H1 (cell line): ENCODE measurements at regions not wholly inside any gene's neighbourhood (a gene's known extent, or its start where the extent isn't known, plus 50 kb on each side); places are given as distances from the start of the nearest gene placed in this dataset.

Source experiments
- CTCF ChIA-PET: fragments of 300-600 bp; sonication (Branson Sonifier 250); formaldehyde crosslinking; loops from one replicate; lab custom pipeline; 2021; ENCODE audit not compliant: partially characterized antibody; lab: Charles Lee
- POLR2A ChIA-PET: fragments of 300-600 bp; sonication (Branson Sonifier 250); formaldehyde crosslinking; loops from one replicate; lab custom pipeline; 2021; ENCODE audit warnings: inconsistent platforms; ENCODE audit not compliant: partially characterized antibody; lab: Charles Lee
- DNase-seq, 2 experiments: peaks; one replicate each; pipeline versions ENCODE4 v3.0.0 to v3.0.0-alpha.2; 2010 to 2022; ENCODE audit warnings: low spot score in 2 of 2, low read depth in 1 of 2, mixed read lengths in 1 of 2
- FAIRE-seq: peaks from 2 replicates; lab custom pipeline; 2011; peaks lifted over from hg19 to GRCh38; lab: Jason Lieb, UNC
- H2AFZ ChIP-seq: 2 replicates; pipeline ENCODE4 v1.8.1; 2012; ENCODE audit warnings: low read length, inconsistent platforms
- H2AK5ac ChIP-seq: 2 replicates; pipeline ENCODE4 v1.6.1; 2013; ENCODE audit warnings: low read depth, low read length
- H2BK120ac ChIP-seq: replicated peaks from 2 replicates; pipeline ENCODE3; 2013; ENCODE audit warnings: low read depth, low read length, inconsistent platforms
- H2BK12ac ChIP-seq: 2 replicates; pipeline ENCODE4 v1.6.1; 2013; ENCODE audit warnings: low read depth, low read length
- H2BK15ac ChIP-seq: 2 replicates; pipeline ENCODE4 v1.6.1; 2013; ENCODE audit warnings: low read length
- H2BK20ac ChIP-seq: 2 replicates; pipeline ENCODE4 v1.6.1; 2013; ENCODE audit warnings: low read length
- H2BK5ac ChIP-seq: 2 replicates; pipeline ENCODE4 v1.6.1; 2013; ENCODE audit warnings: low read depth, low read length
- H3K14ac ChIP-seq: 2 replicates; pipeline ENCODE4 v1.6.1; 2013; ENCODE audit warnings: inconsistent platforms; ENCODE audit not compliant: insufficient read length
- H3K18ac ChIP-seq: 2 replicates; pipeline ENCODE4 v1.6.1; 2013; ENCODE audit warnings: low read length; ENCODE audit errors: extremely low read depth
- H3K23ac ChIP-seq: 2 replicates; pipeline ENCODE4 v1.6.1; 2013; ENCODE audit warnings: inconsistent platforms; ENCODE audit not compliant: insufficient read length
- H3K23me2 ChIP-seq: 2 replicates; pipeline ENCODE4 v1.6.1; 2013; ENCODE audit warnings: low read depth, low read length
- H3K27ac ChIP-seq: 2 replicates; pipeline ENCODE4 v1.6.1; 2011; ENCODE audit warnings: low read depth, low read length, inconsistent platforms
- H3K27me3 ChIP-seq, 4 experiments: replicated peaks in 1 of 4; 1 replicate in 1 of 4; 2 replicates in 3 of 4; pipeline versions ENCODE4 v1.6.1 to v1.8.1; 2011 to 2013; ENCODE audit warnings: low read length in 3 of 4, mild to moderate bottlenecking in 3 of 4, inconsistent platforms in 2 of 4, mixed read lengths in 2 of 4, moderate library complexity in 1 of 4; ENCODE audit not compliant: control insufficient read depth in 3 of 4, insufficient read depth in 3 of 4; ENCODE audit errors: extremely low read depth in 1 of 4
- H3K36me3 ChIP-seq, 4 experiments: 2 replicates each; pipeline versions ENCODE4 v1.6.1 to v1.8.1; 2011 to 2013; ENCODE audit warnings: mild to moderate bottlenecking in 4 of 4, low read length in 3 of 4, moderate library complexity in 2 of 4, control low read depth in 1 of 4, inconsistent platforms in 1 of 4; ENCODE audit not compliant: insufficient read depth in 4 of 4, control insufficient read depth in 2 of 4
- H3K4ac ChIP-seq: replicated peaks from 2 replicates; pipeline ENCODE3; 2013; ENCODE audit warnings: low read length, low read depth, mixed read lengths, inconsistent platforms; ENCODE audit not compliant: insufficient read length
- H3K4me1 ChIP-seq, 4 experiments: replicated peaks in 1 of 4; 1 replicate in 1 of 4; 2 replicates in 3 of 4; pipeline versions ENCODE4 v1.6.1 to v1.8.1; 2011 to 2013; ENCODE audit warnings: low read length in 3 of 4, inconsistent platforms in 2 of 4, mixed read lengths in 1 of 4; ENCODE audit not compliant: insufficient read depth in 4 of 4, control insufficient read depth in 3 of 4
- H3K4me2 ChIP-seq, 2 experiments: 2 replicates each; pipeline versions ENCODE4 v1.6.1 to v1.8.1; 2011 to 2013; ENCODE audit warnings: low read depth in 2 of 2, low read length in 2 of 2, control low read depth in 1 of 2, inconsistent platforms in 1 of 2, mild to moderate bottlenecking in 1 of 2; ENCODE audit not compliant: insufficient read depth in 1 of 2
- H3K4me3 ChIP-seq, 4 experiments: fragments of 200-600, 300-600 bp in 1 of 4; sonication (generic), shearing (Covaris generic), sonication (Bioruptor Twin) in 1 of 4; 2 replicates each; pipeline versions ENCODE4 v1.5.1 to v1.8.1; 2011 to 2016; ENCODE audit warnings: low read length in 4 of 4, low read depth in 3 of 4, control low read depth in 2 of 4, inconsistent platforms in 2 of 4, mild to moderate bottlenecking in 2 of 4, mixed read lengths in 1 of 4, moderate library complexity in 1 of 4; ENCODE audit not compliant: insufficient read depth in 2 of 4; ENCODE audit errors: extremely low read depth in 1 of 4
- H3K56ac ChIP-seq: replicated peaks from 2 replicates; pipeline ENCODE3; 2013; ENCODE audit warnings: low read depth, mild to moderate bottlenecking, mixed read lengths, low read length, inconsistent platforms; ENCODE audit not compliant: insufficient read length
- H3K79me1 ChIP-seq: 2 replicates; pipeline ENCODE4 v1.6.1; 2013; ENCODE audit warnings: low read depth, low read length, control low read depth
- H3K79me2 ChIP-seq, 2 experiments: 2 replicates each; pipeline versions ENCODE4 v1.6.1 to v1.8.1; 2012 to 2013; ENCODE audit warnings: low read length in 2 of 2, mild to moderate bottlenecking in 2 of 2, inconsistent platforms in 1 of 2; ENCODE audit not compliant: insufficient read depth in 2 of 2, control insufficient read depth in 1 of 2
- H3K9ac ChIP-seq, 4 experiments: replicated peaks in 1 of 4; 1 replicate in 1 of 4; 2 replicates in 3 of 4; pipeline versions ENCODE4 v1.6.1 to v1.8.1; 2011 to 2013; ENCODE audit warnings: low read depth in 3 of 4, low read length in 3 of 4, control low read depth in 2 of 4, mild to moderate bottlenecking in 2 of 4, moderate library complexity in 2 of 4, inconsistent platforms in 1 of 4; ENCODE audit errors: extremely low read depth in 1 of 4
- H3K9me3 ChIP-seq, 2 experiments: 2 replicates each; pipeline versions ENCODE4 v1.6.1 to v1.8.1; 2012 to 2013; ENCODE audit warnings: mild to moderate bottlenecking in 2 of 2, moderate library complexity in 2 of 2, control low read depth in 1 of 2, inconsistent platforms in 1 of 2, low read depth in 1 of 2, low read length in 1 of 2, mixed read lengths in 1 of 2; ENCODE audit not compliant: insufficient read depth in 2 of 2
- H4K20me1 ChIP-seq, 2 experiments: replicated peaks in 1 of 2; 2 replicates each; pipeline versions ENCODE3 to v1.8.1; 2011 to 2013; ENCODE audit warnings: inconsistent platforms in 2 of 2, low read length in 2 of 2, mild to moderate bottlenecking in 1 of 2; ENCODE audit not compliant: insufficient read depth in 2 of 2, control insufficient read depth in 1 of 2
- H4K5ac ChIP-seq: 2 replicates; pipeline ENCODE4 v1.6.1; 2013; ENCODE audit warnings: low read length, low read depth, mixed read lengths, inconsistent platforms; ENCODE audit not compliant: insufficient read length
- H4K8ac ChIP-seq: 2 replicates; pipeline ENCODE4 v1.8.0; 2013; ENCODE audit warnings: mild to moderate bottlenecking, moderate library complexity, low read length, inconsistent platforms; ENCODE audit not compliant: insufficient read depth; ENCODE audit errors: extremely low read depth
- H4K91ac ChIP-seq: replicated peaks from 2 replicates; pipeline ENCODE3; 2013; ENCODE audit warnings: low read length, mixed read lengths, inconsistent platforms; ENCODE audit not compliant: insufficient read length
- CHD1 ChIP-seq: IDR thresholded peaks from 2 replicates; pipeline ENCODE4 v1.6.1; 2012; ENCODE audit warnings: low read depth, low read length, improper control_type of control experiment
- KDM5A ChIP-seq: fragments of 200-600 bp; IDR thresholded peaks from 2 replicates; pipeline ENCODE4 v1.7.1; 2012; ENCODE audit warnings: mild to moderate bottlenecking, low read length, inconsistent platforms, mixed read lengths
- PHF8 ChIP-seq: fragments of 200-600 bp; sonication (generic); conservative IDR thresholded peaks from 2 replicates; pipeline ENCODE4 v1.7.1; 2012; ENCODE audit warnings: low read depth, mild to moderate bottlenecking, inconsistent platforms, low read length, moderate library complexity
- RXRA ChIP-seq: IDR thresholded peaks from 2 replicates; pipeline ENCODE4 v1.6.1; 2011; ENCODE audit warnings: low read depth, mild to moderate bottlenecking, low read length, moderate library complexity; ENCODE audit not compliant: insufficient read depth
- SRF ChIP-seq: IDR thresholded peaks from 2 replicates; pipeline ENCODE4 v1.6.1; 2011; ENCODE audit warnings: mild to moderate bottlenecking, low read depth, low read length, moderate library complexity
- WGBS, 2 experiments: shearing (Covaris generic) in 1 of 2; methylation state at CpG; one replicate each; pipeline versions ENCODE4 v1.1.6 to v1.1.7; 2013 to 2015; ENCODE audit warnings: low lambda C conversion rate in 2 of 2, mixed read lengths in 2 of 2, inconsistent platforms in 1 of 2, low coverage in 1 of 2, missing lambda C conversion rate in 1 of 2; ENCODE audit not compliant: insufficient replicate concordance in 2 of 2, insufficient coverage in 1 of 2, insufficient read length in 1 of 2; ENCODE audit errors: extremely low coverage in 1 of 2, missing lambda C conversion rate in 1 of 2; 5-methylcytosine and 5-hydroxymethylcytosine counted together

- no peak overlapping the region for H3K23ac ChIP-seq
- H3K9me3 ChIP-seq: no peaks in the 10 kb centered on the region
- H3K9ac ChIP-seq: no peak overlapping the region
- no peak overlapping the region for H4K5ac ChIP-seq
- H2BK12ac ChIP-seq: no peak overlapping the region
- no peak for FAIRE-seq
- no peak overlapping the region for H2BK20ac ChIP-seq
- H3K79me2 ChIP-seq: no peaks in the 10 kb centered on the region
- H2BK120ac ChIP-seq: no peak overlapping the region
- peaks cover 0 to 1% (median 0%) of the 10 kb centered on the region in 4 experiments; a peak in 1 of 7 replicates for H3K27me3 ChIP-seq
- no peak overlapping the region for H3K27ac ChIP-seq
- no peaks in the 10 kb centered on the region for H3K23me2 ChIP-seq
- 88% methylated on average over 1 of the region's 1 CpG; no CpG with 5 or more reads in 1 of the 2 experiments for whole genome bisulfite sequencing, 2 experiments
- POLR2A ChIA-PET: no interaction called here
- H4K91ac ChIP-seq: no peak overlapping the region
- no peak overlapping the region for H3K18ac ChIP-seq
- no peak overlapping the region for H3K14ac ChIP-seq
- H3K4me1 ChIP-seq: no peaks in the 10 kb centered on the region
- no peak for TF ChIP-seq PHF8
- no peak for TF ChIP-seq CHD1
- no peak for TF ChIP-seq RXRA
- TF ChIP-seq KDM5A: no peak
- TF ChIP-seq SRF: no peak
- H2AFZ ChIP-seq: no peak overlapping the region
- CTCF ChIA-PET: interaction anchor here (0.9 to 5.9 kb wide), 7 partner anchors 8 to 687 kb away, joined by 3 to 112 read pairs (median 4); no protein-coding TSS in a partner anchor
- H4K20me1 ChIP-seq: no peaks in the 10 kb centered on the region
- no peak overlapping the region for H3K4ac ChIP-seq
- H3K4me2 ChIP-seq: no peak overlapping the region
- no peak for DNase-seq
- no peaks in the 10 kb centered on the region for H3K36me3 ChIP-seq
- H3K79me1 ChIP-seq: no peaks in the 10 kb centered on the region
- H2AK5ac ChIP-seq: no peak overlapping the region
- H2BK15ac ChIP-seq: no peak overlapping the region
- no peak overlapping the region for H2BK5ac ChIP-seq
- H3K4me3 ChIP-seq: no peak overlapping the region
- no peak overlapping the region for H4K8ac ChIP-seq
- no peak overlapping the region for H3K56ac ChIP-seq
Observed at GRCh38 chr11:128161436-128161835, 425.9 kb downstream of the ETS1 start.
